Prostate gland (tissue), 2 donors: ENCODE measurements at regions not wholly inside any gene's neighbourhood (a gene's known extent, or its start where the extent isn't known, plus 50 kb on each side); places are given as distances from the start of the nearest gene placed in this dataset.

ENCODE experiments used
- DNase-seq: peaks from one replicate; pipeline ENCODE4 v3.0.0-alpha.2; 2019; ENCODE audit warnings: low spot score
- H3K27ac ChIP-seq, 2 donors: fragments of 200-600 bp; sonication (generic); 2 replicates each; pipeline ENCODE4 v1.5.1; 2017 to 2019
- H3K27me3 ChIP-seq: fragments of 200-600 bp; sonication (generic); replicated peaks from 2 replicates; pipeline ENCODE4 v1.5.1; 2019; ENCODE audit not compliant: insufficient read depth
- H3K36me3 ChIP-seq, 2 donors: fragments of 200-600 bp; sonication (generic); 1 replicate in 1 of 2; 2 replicates in 1 of 2; pipeline versions ENCODE4 v1.5.1 to v1.8.1; 2017 to 2019
- H3K4me1 ChIP-seq: fragments of 200-600 bp; sonication (generic); replicated peaks from 2 replicates; pipeline ENCODE4 v1.5.1; 2019
- H3K4me3 ChIP-seq, 2 donors: fragments of 200-600 bp; sonication (generic); 2 replicates each; pipeline ENCODE4 v1.5.1; 2017 to 2019
- H3K9me3 ChIP-seq: fragments of 200-600 bp; sonication (generic); 2 replicates; pipeline ENCODE4 v1.5.1; 2017
- POLR2A ChIP-seq: fragments of 450-650 bp; IDR thresholded peaks from one replicate; pipeline ENCODE4 v1.6.1; 2016; ENCODE audit warnings: antibody characterized with exemption, mild to moderate bottlenecking
- POLR2AphosphoS5 ChIP-seq: sonication (generic); formaldehyde crosslinking; IDR thresholded peaks from one replicate; pipeline ENCODE4 v1.6.1; 2017; ENCODE audit warnings: antibody characterized with exemption
- WGBS: methylation state at CpG from one replicate; pipeline ENCODE4 v1.1.5; 2018; 5-methylcytosine and 5-hydroxymethylcytosine counted together
- intact Hi-C: fragments of 100-400 bp; cut with DNase I; formaldehyde crosslinking; loops from one replicate; pipeline ENCODE4 v1.14.2; 2022
- TF ChIP-seq, protein P1 (sequence below), 4 experiments: fragments of 200-600 bp in 2 of 4; fragments of 450-650 bp in 2 of 4; sonication (generic) in 2 of 4; IDR thresholded peaks; 1 replicate in 3 of 4; 2 replicates in 1 of 4; pipeline ENCODE4 v1.5.1; 2016 to 2019; ENCODE audit warnings: antibody characterized with exemption in 4 of 4, mild to moderate bottlenecking in 2 of 4, moderate library complexity in 2 of 4

GRCh38 chr4:160818571-160818970, 1345.2 kb downstream of the FSTL5 start:
- 100% methylated on average over 1 of the region's 1 CpG for WGBS
- TF ChIP-seq POLR2AphosphoS5 = no peak
- no peak for TF ChIP-seq POLR2A
- TF ChIP-seq, protein P1, sequence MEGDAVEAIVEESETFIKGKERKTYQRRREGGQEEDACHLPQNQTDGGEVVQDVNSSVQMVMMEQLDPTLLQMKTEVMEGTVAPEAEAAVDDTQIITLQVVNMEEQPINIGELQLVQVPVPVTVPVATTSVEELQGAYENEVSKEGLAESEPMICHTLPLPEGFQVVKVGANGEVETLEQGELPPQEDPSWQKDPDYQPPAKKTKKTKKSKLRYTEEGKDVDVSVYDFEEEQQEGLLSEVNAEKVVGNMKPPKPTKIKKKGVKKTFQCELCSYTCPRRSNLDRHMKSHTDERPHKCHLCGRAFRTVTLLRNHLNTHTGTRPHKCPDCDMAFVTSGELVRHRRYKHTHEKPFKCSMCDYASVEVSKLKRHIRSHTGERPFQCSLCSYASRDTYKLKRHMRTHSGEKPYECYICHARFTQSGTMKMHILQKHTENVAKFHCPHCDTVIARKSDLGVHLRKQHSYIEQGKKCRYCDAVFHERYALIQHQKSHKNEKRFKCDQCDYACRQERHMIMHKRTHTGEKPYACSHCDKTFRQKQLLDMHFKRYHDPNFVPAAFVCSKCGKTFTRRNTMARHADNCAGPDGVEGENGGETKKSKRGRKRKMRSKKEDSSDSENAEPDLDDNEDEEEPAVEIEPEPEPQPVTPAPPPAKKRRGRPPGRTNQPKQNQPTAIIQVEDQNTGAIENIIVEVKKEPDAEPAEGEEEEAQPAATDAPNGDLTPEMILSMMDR (IDR thresholded peaks at IDR 0.05) = no peak
- Histone ChIP-seq H3K9me3 (no peaks in the 10 kb centered on the region), H3K27me3 (no peaks in the 10 kb centered on the region), H3K4me3 (no peak overlapping the region), H3K27ac (no peak overlapping the region), H3K36me3 (no peaks in the 10 kb centered on the region), H3K4me1 (no peaks in the 10 kb centered on the region)
- intact Hi-C loops = no loop called here
- DNase-seq = no peak

- no peak for DNase-seq
- TF ChIP-seq POLR2A (no peak), POLR2AphosphoS5 (no peak)
- TF ChIP-seq, protein P1 (IDR thresholded peaks at IDR 0.05) = no peak
- 75% methylated on average over 3 of the region's 3 CpGs for WGBS
- Histone ChIP-seq H3K4me1 (no peaks in the 10 kb centered on the region), H3K27me3 (no peaks in the 10 kb centered on the region), H3K27ac (no peak overlapping the region), H3K36me3 (no peaks in the 10 kb centered on the region), H3K4me3 (no peak overlapping the region), H3K9me3 (no peaks in the 10 kb centered on the region)
- intact Hi-C loops = no loop called here
These were observed 1344.0 kb downstream of the FSTL5 start for GRCh38 chr4:160819791-160820190.

DNA sequence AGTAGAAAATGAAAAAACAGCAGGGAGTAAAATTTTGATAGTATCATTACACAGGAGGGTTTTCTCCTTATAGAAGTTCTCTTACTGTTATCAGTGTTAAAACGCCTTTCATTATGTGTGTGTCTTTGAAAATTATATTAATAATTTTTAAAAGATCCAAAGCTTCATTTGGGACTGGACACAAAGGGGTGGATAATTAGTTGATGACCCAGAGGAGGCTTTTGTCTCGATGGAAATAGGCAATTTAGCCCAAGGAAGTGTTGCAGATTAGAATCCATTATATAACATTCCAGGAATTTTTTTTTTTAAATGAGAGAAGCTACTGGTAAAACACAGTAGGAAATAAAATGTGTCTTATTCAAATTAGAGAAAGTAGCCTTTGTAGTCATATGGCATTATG, 1339.3 kb downstream of the FSTL5 start:
- H3K4me1 ChIP-seq = no peaks in the 10 kb centered on the region
- H3K4me3 ChIP-seq = no peak overlapping the region
- WGBS = 81% methylated on average over 2 of the region's 2 CpGs
- TF ChIP-seq POLR2AphosphoS5 = no peak
- TF ChIP-seq POLR2A = no peak
- H3K36me3 ChIP-seq = no peaks in the 10 kb centered on the region
- no peaks in the 10 kb centered on the region for H3K27me3 ChIP-seq
- H3K9me3 ChIP-seq = no peaks in the 10 kb centered on the region
- no peak for DNase-seq
- intact Hi-C loops = no loop called here
- H3K27ac ChIP-seq = no peak overlapping the region

GRCh38 chr4:160825644-160826338, 1338.0 kb downstream of the FSTL5 start:
- Histone ChIP-seq H3K36me3 (no peaks in the 10 kb centered on the region), H3K4me3 (no peak overlapping the region), H3K9me3 (no peaks in the 10 kb centered on the region), H3K27me3 (no peaks in the 10 kb centered on the region), H3K4me1 (no peaks in the 10 kb centered on the region), H3K27ac (no peak overlapping the region)
- TF ChIP-seq, protein P1 (IDR thresholded peaks at IDR 0.05) = no peak
- no peak for TF ChIP-seq POLR2AphosphoS5
- no peak for TF ChIP-seq POLR2A
- WGBS = 71% methylated on average over 8 of the region's 8 CpGs
- intact Hi-C loops = no loop called here
- no peak for DNase-seq

DNA sequence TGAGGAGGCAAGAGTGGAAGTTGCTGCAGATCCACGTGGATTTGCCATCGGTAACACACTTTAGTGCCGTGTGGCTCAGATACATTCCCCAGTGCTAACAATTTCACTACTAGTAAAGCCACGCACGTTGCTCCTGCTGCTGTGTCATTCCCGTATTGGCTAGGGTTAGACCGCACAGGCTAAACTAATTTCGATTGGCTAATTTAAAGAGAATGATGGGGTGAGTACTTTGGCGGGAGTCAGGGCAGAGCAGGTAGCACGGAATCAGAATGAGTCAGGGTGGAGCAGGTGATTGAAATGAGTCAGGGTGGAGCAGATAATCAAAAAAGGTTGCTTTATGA, 1337.5 kb downstream of the FSTL5 start:
- H3K9me3 ChIP-seq = no peaks in the 10 kb centered on the region
- H3K27ac ChIP-seq = no peak overlapping the region
- H3K4me3 ChIP-seq = no peak overlapping the region
- no peaks in the 10 kb centered on the region for H3K27me3 ChIP-seq
- intact Hi-C loops = no loop called here
- TF ChIP-seq POLR2A (no peak), POLR2AphosphoS5 (no peak)
- TF ChIP-seq, protein P1 (IDR thresholded peaks at IDR 0.05) = no peak
- WGBS = 94% methylated on average over 10 of the region's 10 CpGs
- no peaks in the 10 kb centered on the region for H3K4me1 ChIP-seq
- no peaks in the 10 kb centered on the region for H3K36me3 ChIP-seq
- no peak for DNase-seq
